ENCODE measurements at regions not wholly inside any gene's neighbourhood (a gene's known extent, or its start where the extent isn't known, plus 50 kb on each side); places are given as distances from the start of the nearest gene placed in this dataset.

- TF ChIP-seq RAD21 (conservative IDR thresholded peaks at IDR 0.05) (no peak), POLR2AphosphoS5 (IDR thresholded peaks at IDR 0.05) (no peak), EZH2 (IDR thresholded peaks at IDR 0.05; ENCODE audit: borderline replicate concordance, insufficient read depth, low read length, poor library complexity, severe bottlenecking) (no peak), TAF1 (IDR thresholded peaks at IDR 0.05; ENCODE audit: low read depth) (no peak), SMC3 (conservative IDR thresholded peaks at IDR 0.05; ENCODE audit: poor library complexity) (no peak), EP300 (conservative IDR thresholded peaks at IDR 0.05; ENCODE audit: poor library complexity, severe bottlenecking) (no peak)
- TF ChIP-seq, protein P1, sequence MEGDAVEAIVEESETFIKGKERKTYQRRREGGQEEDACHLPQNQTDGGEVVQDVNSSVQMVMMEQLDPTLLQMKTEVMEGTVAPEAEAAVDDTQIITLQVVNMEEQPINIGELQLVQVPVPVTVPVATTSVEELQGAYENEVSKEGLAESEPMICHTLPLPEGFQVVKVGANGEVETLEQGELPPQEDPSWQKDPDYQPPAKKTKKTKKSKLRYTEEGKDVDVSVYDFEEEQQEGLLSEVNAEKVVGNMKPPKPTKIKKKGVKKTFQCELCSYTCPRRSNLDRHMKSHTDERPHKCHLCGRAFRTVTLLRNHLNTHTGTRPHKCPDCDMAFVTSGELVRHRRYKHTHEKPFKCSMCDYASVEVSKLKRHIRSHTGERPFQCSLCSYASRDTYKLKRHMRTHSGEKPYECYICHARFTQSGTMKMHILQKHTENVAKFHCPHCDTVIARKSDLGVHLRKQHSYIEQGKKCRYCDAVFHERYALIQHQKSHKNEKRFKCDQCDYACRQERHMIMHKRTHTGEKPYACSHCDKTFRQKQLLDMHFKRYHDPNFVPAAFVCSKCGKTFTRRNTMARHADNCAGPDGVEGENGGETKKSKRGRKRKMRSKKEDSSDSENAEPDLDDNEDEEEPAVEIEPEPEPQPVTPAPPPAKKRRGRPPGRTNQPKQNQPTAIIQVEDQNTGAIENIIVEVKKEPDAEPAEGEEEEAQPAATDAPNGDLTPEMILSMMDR (IDR thresholded peaks at IDR 0.05; ENCODE audit: poor library complexity, severe bottlenecking), result no peak
Measured at GRCh38 chr6:91045161-91045560, 458.3 kb upstream of the MAP3K7 start.
